Coronary artery (tissue), 2 donors: ENCODE measurements at regions not wholly inside any gene's neighbourhood (a gene's known extent, or its start where the extent isn't known, plus 50 kb on each side); places are given as distances from the start of the nearest gene placed in this dataset.

Source experiments
- DNase-seq: peaks from one replicate; pipeline ENCODE4 v3.0.0-alpha.2; 2017; ENCODE audit warnings: low spot score
- H3K27ac ChIP-seq, 2 donors: fragments of 200-600 bp; sonication (generic); one replicate each; pipeline ENCODE4 v1.5.1; 2016 to 2019
- H3K4me3 ChIP-seq: fragments of 200-600 bp; sonication (generic); 2 replicates; pipeline ENCODE4 v1.5.1; 2016; ENCODE audit warnings: mild to moderate bottlenecking, moderate library complexity
- TF ChIP-seq, protein P1 (sequence below): fragments of 200-600 bp; sonication (generic); IDR thresholded peaks from one replicate; pipeline ENCODE4 v1.5.1; 2019; ENCODE audit warnings: antibody characterized with exemption

- no peak for DNase-seq
- TF ChIP-seq, protein P1, sequence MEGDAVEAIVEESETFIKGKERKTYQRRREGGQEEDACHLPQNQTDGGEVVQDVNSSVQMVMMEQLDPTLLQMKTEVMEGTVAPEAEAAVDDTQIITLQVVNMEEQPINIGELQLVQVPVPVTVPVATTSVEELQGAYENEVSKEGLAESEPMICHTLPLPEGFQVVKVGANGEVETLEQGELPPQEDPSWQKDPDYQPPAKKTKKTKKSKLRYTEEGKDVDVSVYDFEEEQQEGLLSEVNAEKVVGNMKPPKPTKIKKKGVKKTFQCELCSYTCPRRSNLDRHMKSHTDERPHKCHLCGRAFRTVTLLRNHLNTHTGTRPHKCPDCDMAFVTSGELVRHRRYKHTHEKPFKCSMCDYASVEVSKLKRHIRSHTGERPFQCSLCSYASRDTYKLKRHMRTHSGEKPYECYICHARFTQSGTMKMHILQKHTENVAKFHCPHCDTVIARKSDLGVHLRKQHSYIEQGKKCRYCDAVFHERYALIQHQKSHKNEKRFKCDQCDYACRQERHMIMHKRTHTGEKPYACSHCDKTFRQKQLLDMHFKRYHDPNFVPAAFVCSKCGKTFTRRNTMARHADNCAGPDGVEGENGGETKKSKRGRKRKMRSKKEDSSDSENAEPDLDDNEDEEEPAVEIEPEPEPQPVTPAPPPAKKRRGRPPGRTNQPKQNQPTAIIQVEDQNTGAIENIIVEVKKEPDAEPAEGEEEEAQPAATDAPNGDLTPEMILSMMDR: no peak
- Histone ChIP-seq H3K27ac (no peak overlapping the region), H3K4me3 (no peak overlapping the region)
Measured at GRCh38 chr21:16086121-16086520, 356.3 kb downstream of the USP25 start.

DNA sequence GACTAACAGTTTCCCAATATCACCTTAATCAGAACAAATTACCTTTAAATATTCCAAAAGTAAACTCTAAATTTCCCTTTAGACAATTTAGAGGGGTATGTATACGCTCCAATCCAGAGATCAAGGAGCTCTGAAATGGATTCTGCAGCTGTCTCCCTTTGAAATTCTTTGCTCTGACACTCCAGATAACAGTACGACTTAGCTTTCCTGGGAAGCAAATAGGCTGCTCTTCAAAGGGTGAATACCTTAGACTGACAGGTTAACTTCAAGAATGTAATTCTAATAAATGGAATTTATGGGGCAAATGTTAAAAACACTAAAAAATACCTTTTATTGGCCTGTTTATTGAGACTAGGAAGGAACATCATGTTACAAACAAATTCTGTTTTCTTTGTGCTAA, 357.2 kb downstream of the USP25 start:
- Histone ChIP-seq H3K27ac (no peak overlapping the region), H3K4me3 (no peak overlapping the region)
- DNase-seq: no peak
- TF ChIP-seq, protein P1: no peak

DNA sequence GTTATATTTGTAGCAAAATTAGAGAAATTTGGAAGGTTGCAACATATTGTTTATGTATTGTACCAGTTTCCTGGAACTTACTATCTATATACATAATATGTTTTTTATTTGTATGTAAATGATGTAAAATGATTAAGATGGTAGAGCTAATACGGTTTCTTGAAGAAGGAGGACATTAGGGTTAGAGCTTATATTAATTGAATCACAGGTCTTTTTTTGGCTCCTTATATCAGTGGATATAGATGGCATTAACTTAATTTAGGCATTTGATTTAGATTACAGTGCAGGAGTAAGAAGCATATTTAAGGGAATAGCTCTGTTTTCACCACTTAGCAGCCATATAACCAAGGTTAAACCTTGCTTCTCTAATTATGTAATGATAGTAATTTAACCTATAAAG, 357.7 kb downstream of the USP25 start:
- H3K27ac ChIP-seq: no peak overlapping the region
- no peak for DNase-seq
- TF ChIP-seq, protein P1: no peak
- no peak overlapping the region for H3K4me3 ChIP-seq

GRCh38 chr21:16088056-16088455, 358.3 kb downstream of the USP25 start:
- TF ChIP-seq, protein P1: no peak
- Histone ChIP-seq H3K4me3 (no peak overlapping the region), H3K27ac (no peak overlapping the region)
- DNase-seq: no peak

DNA sequence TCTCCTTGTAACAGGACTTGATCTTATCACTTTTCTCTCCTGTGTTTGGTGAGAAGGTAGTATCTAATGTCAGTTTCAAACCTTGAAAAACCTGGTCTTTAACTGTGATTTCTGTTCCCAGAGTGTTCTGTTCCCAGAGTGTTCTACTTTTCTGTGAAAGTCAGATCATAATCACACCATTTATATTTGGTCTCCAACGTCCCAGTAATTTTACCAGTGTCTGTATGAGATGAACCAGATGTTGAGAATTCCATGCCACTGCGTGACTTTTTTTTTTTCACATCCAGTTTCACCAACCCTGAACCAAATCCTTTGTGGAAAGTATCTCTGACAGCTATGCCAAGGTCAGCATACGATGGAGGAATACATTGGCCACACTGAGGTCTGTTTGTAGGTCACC, 365.2 kb downstream of the USP25 start:
- H3K4me3 ChIP-seq: no peak overlapping the region
- no peak overlapping the region for H3K27ac ChIP-seq
- DNase-seq: no peak
- TF ChIP-seq, protein P1: no peak

DNA sequence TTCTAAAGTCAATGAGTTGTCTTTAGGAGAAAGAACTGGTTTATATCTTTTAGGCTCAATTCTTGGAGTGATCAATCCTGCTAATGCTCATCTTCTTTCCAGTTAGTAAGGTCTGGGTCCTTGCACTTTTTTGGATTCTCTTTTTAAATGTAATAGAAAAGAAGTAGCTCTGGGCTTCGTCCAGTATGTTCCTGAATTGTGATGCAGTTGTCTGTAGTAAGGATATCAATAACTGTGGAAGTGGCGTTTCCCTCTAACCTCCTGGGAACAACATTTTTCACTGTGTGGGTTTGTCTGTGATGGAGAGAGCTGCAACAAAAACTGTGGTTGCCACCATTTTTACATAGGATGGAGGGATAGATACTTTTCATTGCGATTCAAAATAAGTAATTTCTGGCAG, 367.2 kb downstream of the USP25 start:
- Histone ChIP-seq H3K4me3 (no peak overlapping the region), H3K27ac (no peak overlapping the region)
- TF ChIP-seq, protein P1: no peak
- DNase-seq: no peak

GRCh38 chr21:16102113-16102512, 372.3 kb downstream of the USP25 start:
- no peak for DNase-seq
- Histone ChIP-seq H3K4me3 (no peak overlapping the region), H3K27ac (no peak overlapping the region)
- TF ChIP-seq, protein P1: no peak
